ENCODE measurements at regions not wholly inside any gene's neighbourhood (a gene's known extent, or its start where the extent isn't known, plus 50 kb on each side); places are given as distances from the start of the nearest gene placed in this dataset.

- TF ChIP-seq, protein P1, sequence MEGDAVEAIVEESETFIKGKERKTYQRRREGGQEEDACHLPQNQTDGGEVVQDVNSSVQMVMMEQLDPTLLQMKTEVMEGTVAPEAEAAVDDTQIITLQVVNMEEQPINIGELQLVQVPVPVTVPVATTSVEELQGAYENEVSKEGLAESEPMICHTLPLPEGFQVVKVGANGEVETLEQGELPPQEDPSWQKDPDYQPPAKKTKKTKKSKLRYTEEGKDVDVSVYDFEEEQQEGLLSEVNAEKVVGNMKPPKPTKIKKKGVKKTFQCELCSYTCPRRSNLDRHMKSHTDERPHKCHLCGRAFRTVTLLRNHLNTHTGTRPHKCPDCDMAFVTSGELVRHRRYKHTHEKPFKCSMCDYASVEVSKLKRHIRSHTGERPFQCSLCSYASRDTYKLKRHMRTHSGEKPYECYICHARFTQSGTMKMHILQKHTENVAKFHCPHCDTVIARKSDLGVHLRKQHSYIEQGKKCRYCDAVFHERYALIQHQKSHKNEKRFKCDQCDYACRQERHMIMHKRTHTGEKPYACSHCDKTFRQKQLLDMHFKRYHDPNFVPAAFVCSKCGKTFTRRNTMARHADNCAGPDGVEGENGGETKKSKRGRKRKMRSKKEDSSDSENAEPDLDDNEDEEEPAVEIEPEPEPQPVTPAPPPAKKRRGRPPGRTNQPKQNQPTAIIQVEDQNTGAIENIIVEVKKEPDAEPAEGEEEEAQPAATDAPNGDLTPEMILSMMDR (IDR thresholded peaks at IDR 0.05; ENCODE audit: insufficient read depth, low read length, poor library complexity, severe bottlenecking) = no peak
- Histone ChIP-seq H3K36me3 (ENCODE audit: control insufficient read depth, insufficient read depth, low read length) (no peaks in the 10 kb centered on the region), H3K27me3 (replicated peaks; ENCODE audit: control insufficient read depth, insufficient read depth, low read length) (no peaks in the 10 kb centered on the region), H3K4me3 (replicated peaks; ENCODE audit: low read depth, low read length) (no peak overlapping the region)
- no peak for DNase-seq (ENCODE audit: extremely low read depth, insufficient read length)
Observed at GRCh38 chr10:35909121-35909720, 267.1 kb upstream of the FZD8 start.

- H3K27me3 ChIP-seq (replicated peaks; ENCODE audit: control insufficient read depth, insufficient read depth, low read length) = no peaks in the 10 kb centered on the region
- DNase-seq (ENCODE audit: extremely low read depth, insufficient read length) = no peak
- TF ChIP-seq, protein P1 (IDR thresholded peaks at IDR 0.05; ENCODE audit: insufficient read depth, low read length, poor library complexity, severe bottlenecking) = no peak
- no peak overlapping the region for H3K4me3 ChIP-seq (replicated peaks; ENCODE audit: low read depth, low read length)
- H3K36me3 ChIP-seq (ENCODE audit: control insufficient read depth, insufficient read depth, low read length) = no peaks in the 10 kb centered on the region
Observed at GRCh38 chr10:35908451-35908850, 266.4 kb upstream of the FZD8 start.

DNA sequence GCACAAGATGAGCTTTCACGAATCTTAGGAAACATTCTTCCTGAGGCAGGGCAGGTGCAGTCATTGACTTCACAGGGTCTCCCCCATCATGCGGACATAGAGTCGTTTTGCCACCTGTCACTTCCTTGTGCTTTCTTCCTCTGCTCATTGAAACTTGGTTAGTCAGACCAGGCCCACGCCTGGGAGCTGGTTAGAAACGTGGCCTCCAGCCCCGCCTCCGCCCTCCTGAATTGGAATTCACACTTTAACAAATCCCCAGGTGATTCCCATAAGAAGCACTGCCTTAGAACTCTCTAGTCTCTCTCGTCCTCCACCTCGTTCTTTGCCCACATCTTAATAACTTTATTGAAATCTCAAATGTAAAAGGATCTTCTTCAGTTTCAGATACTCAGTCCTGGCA, 265.5 kb upstream of the FZD8 start:
- TF ChIP-seq, protein P1 (IDR thresholded peaks at IDR 0.05; ENCODE audit: insufficient read depth, low read length, poor library complexity, severe bottlenecking) = no peak
- Histone ChIP-seq H3K27me3 (replicated peaks; ENCODE audit: control insufficient read depth, insufficient read depth, low read length) (no peaks in the 10 kb centered on the region), H3K36me3 (ENCODE audit: control insufficient read depth, insufficient read depth, low read length) (no peaks in the 10 kb centered on the region), H3K4me3 (replicated peaks; ENCODE audit: low read depth, low read length) (no peak overlapping the region)
- no peak for DNase-seq (ENCODE audit: extremely low read depth, insufficient read length)

DNA sequence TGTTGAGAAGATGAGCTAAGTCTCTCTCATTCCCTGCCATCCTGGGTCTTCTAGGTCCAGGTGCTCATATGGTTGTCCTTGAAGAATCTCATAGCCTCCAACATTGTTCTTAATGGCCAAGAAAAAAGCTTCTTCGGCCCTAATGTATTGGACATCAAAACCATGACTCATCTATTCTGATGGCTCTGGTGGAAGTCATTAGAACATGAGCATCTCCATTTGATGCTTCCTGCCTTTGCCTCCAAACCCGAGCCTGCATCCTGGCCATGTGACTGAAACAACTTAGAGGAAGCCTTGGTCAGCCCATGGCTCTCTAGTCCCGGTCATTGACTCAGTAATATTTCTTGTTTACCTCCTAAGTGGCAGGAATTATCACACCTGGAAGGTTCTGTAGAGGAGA, 264.1 kb upstream of the FZD8 start:
- no peak for DNase-seq (ENCODE audit: extremely low read depth, insufficient read length)
- TF ChIP-seq, protein P1 (IDR thresholded peaks at IDR 0.05; ENCODE audit: insufficient read depth, low read length, poor library complexity, severe bottlenecking) = no peak
- H3K36me3 ChIP-seq (ENCODE audit: control insufficient read depth, insufficient read depth, low read length) = no peaks in the 10 kb centered on the region
- H3K4me3 ChIP-seq (replicated peaks; ENCODE audit: low read depth, low read length) = no peak overlapping the region
- no peaks in the 10 kb centered on the region for H3K27me3 ChIP-seq (replicated peaks; ENCODE audit: control insufficient read depth, insufficient read depth, low read length)

DNA sequence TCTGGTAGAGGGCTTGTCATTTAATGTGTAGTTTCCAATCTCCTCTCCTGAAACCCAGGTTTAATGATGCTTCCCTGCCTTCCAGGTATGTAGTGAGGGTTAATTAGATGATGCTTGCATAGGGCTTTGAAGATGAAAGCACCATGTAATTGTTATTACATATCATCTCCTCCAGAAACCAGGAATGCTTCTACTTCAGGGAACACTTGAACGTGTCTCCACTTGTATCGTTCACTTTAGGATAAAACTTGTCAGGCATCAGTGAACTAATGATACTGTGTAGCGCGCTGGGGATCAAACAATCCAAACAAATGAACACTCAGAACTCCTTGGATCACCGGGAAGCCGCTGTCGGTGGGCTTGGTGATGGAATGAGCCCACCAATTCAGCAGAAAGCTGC, 260.9 kb upstream of the FZD8 start:
- no peak overlapping the region for H3K4me3 ChIP-seq (replicated peaks; ENCODE audit: low read depth, low read length)
- no peaks in the 10 kb centered on the region for H3K36me3 ChIP-seq (ENCODE audit: control insufficient read depth, insufficient read depth, low read length)
- no peak for DNase-seq (ENCODE audit: extremely low read depth, insufficient read length)
- no peaks in the 10 kb centered on the region for H3K27me3 ChIP-seq (replicated peaks; ENCODE audit: control insufficient read depth, insufficient read depth, low read length)
- TF ChIP-seq, protein P1 (IDR thresholded peaks at IDR 0.05; ENCODE audit: insufficient read depth, low read length, poor library complexity, severe bottlenecking) = no peak
